Breast epithelium (tissue), 4 donors: ENCODE measurements at regions not wholly inside any gene's neighbourhood (a gene's known extent, or its start where the extent isn't known, plus 50 kb on each side); places are given as distances from the start of the nearest gene placed in this dataset.

ENCODE experiments used
- DNase-seq, 2 donors: peaks; one replicate each; pipeline ENCODE4 v3.0.0-alpha.2; 2019; ENCODE audit warnings: low spot score in 2 of 2
- H3K27ac ChIP-seq, 2 donors: fragments of 200-600 bp; sonication (generic) in 1 of 2; one replicate each; pipeline ENCODE4 v1.5.1; 2016 to 2019; ENCODE audit warnings: mild to moderate bottlenecking in 1 of 2
- H3K27me3 ChIP-seq, 2 donors: fragments of 200-600 bp; sonication (generic) in 1 of 2; one replicate each; pipeline versions ENCODE4 v1.5.1 to v1.6.0; 2017 to 2019; ENCODE audit warnings: control low read depth in 1 of 2, mild to moderate bottlenecking in 1 of 2
- H3K36me3 ChIP-seq: fragments of 200-600 bp; one replicate; pipeline ENCODE4 v1.5.1; 2019
- H3K4me1 ChIP-seq, 2 donors: fragments of 200-600 bp; sonication (generic); one replicate each; pipeline ENCODE4 v1.5.1; 2016 to 2019; ENCODE audit warnings: control low read depth in 1 of 2
- H3K4me3 ChIP-seq, 3 donors: fragments of 200-600 bp; sonication (generic); 1 replicate in 2 of 3; 2 replicates in 1 of 3; pipeline ENCODE4 v1.5.1; 2016 to 2019; ENCODE audit warnings: mild to moderate bottlenecking in 3 of 3, moderate library complexity in 2 of 3
- H3K9me3 ChIP-seq, 2 donors: fragments of 200-600 bp; sonication (generic) in 1 of 2; one replicate each; pipeline ENCODE4 v1.5.1; 2016 to 2019; ENCODE audit warnings: control low read depth in 1 of 2
- CTCF ChIP-seq, 3 donors: fragments of 450-650 bp; IDR thresholded peaks; one replicate each; pipeline ENCODE4 v1.5.1; 2016 to 2017; ENCODE audit warnings: antibody characterized with exemption in 3 of 3, mild to moderate bottlenecking in 3 of 3, moderate library complexity in 3 of 3
- POLR2A ChIP-seq: fragments of 450-650 bp; IDR thresholded peaks from one replicate; pipeline ENCODE4 v1.6.1; 2016; ENCODE audit warnings: antibody characterized with exemption, mild to moderate bottlenecking, moderate library complexity
- POLR2AphosphoS5 ChIP-seq, 3 donors: sonication (generic); formaldehyde crosslinking; IDR thresholded peaks; one replicate each; pipeline ENCODE4 v1.6.1; 2017; ENCODE audit warnings: antibody characterized with exemption in 3 of 3
- intact Hi-C: fragments of 100-400 bp; cut with DNase I; formaldehyde crosslinking; loops from one replicate; pipeline ENCODE4 v1.15.1; 2023; ENCODE audit warnings: low total_unique reads

GRCh38 chr22:25404556-25404927 lies 159.9 kb upstream of the GRK3 start:
- no peaks in the 10 kb centered on the region for H3K9me3 ChIP-seq
- TF ChIP-seq POLR2AphosphoS5 (IDR thresholded peaks at IDR 0.05) (no peak), CTCF (IDR thresholded peaks at IDR 0.05) (no peak), POLR2A (no peak)
- DNase-seq, result no peak
- no peaks in the 10 kb centered on the region for H3K27me3 ChIP-seq
- H3K4me3 ChIP-seq, result peak overlapping the region; percentile 57 to 99 (median 82)
- peaks cover 9 to 17% of the 10 kb centered on the region in 2 donors for H3K4me1 ChIP-seq
- H3K27ac ChIP-seq, result peak overlapping the region; percentile 86 to 96
- no peaks in the 10 kb centered on the region for H3K36me3 ChIP-seq
- intact Hi-C loops, result no loop called here

GRCh38 chr22:25404928-25405816 lies 159.3 kb upstream of the GRK3 start:
- Histone ChIP-seq H3K9me3 (no peaks in the 10 kb centered on the region), H3K27ac (peak overlapping the region; percentile 86 to 96), H3K4me1 (peaks cover 9 to 17% of the 10 kb centered on the region in 2 donors), H3K27me3 (no peaks in the 10 kb centered on the region), H3K36me3 (no peaks in the 10 kb centered on the region), H3K4me3 (peak overlapping the region; percentile 57 to 99 (median 82))
- DNase-seq, result peak in 1 of 2 donors; percentile 73
- TF ChIP-seq CTCF (IDR thresholded peaks at IDR 0.05) (no peak), POLR2AphosphoS5 (IDR thresholded peaks at IDR 0.05) (peak in 2 of 3 donors; percentile 17 to 20), POLR2A (no peak)
- intact Hi-C loops, result no loop called here

GRCh38 chr22:25405841-25406509 lies 158.5 kb upstream of the GRK3 start:
- Histone ChIP-seq H3K9me3 (no peaks in the 10 kb centered on the region), H3K36me3 (no peaks in the 10 kb centered on the region), H3K4me1 (peaks cover 7 to 17% of the 10 kb centered on the region in 2 donors), H3K27ac (peak overlapping the region; percentile 86 to 96), H3K4me3 (peak overlapping the region; percentile 57 to 99 (median 82)), H3K27me3 (no peaks in the 10 kb centered on the region)
- DNase-seq, result no peak
- intact Hi-C loops, result no loop called here
- TF ChIP-seq CTCF (IDR thresholded peaks at IDR 0.05) (no peak), POLR2AphosphoS5 (IDR thresholded peaks at IDR 0.05) (no peak), POLR2A (no peak)

- H3K4me1 ChIP-seq, result peaks cover 7 to 17% of the 10 kb centered on the region in 2 donors
- no peak for DNase-seq
- no peak for TF ChIP-seq POLR2A
- TF ChIP-seq POLR2AphosphoS5 (IDR thresholded peaks at IDR 0.05), result no peak
- no peak for TF ChIP-seq CTCF (IDR thresholded peaks at IDR 0.05)
- no peaks in the 10 kb centered on the region for H3K9me3 ChIP-seq
- H3K36me3 ChIP-seq, result no peaks in the 10 kb centered on the region
- no peak overlapping the region for H3K4me3 ChIP-seq
- H3K27me3 ChIP-seq, result no peaks in the 10 kb centered on the region
- no peak overlapping the region for H3K27ac ChIP-seq
- intact Hi-C loops, result no loop called here
Observed at GRCh38 chr22:25406510-25407210, 157.8 kb upstream of the GRK3 start.
